IMR-90 (cell line): ENCODE measurements at regions not wholly inside any gene's neighbourhood (a gene's known extent, or its start where the extent isn't known, plus 50 kb on each side); places are given as distances from the start of the nearest gene placed in this dataset.

Experiments
- ATAC-seq: fragments of 200-7000 bp; cut with Tn5 transposase; 2 replicates; pipeline ENCODE4 v1.9.1; 2020; ENCODE audit warnings: low read depth, mild to moderate bottlenecking, moderate library complexity
- BruUV-seq: library from RNA; stranded (reverse); fragments of 400-500 nt; replicated peaks from 2 replicates; lab custom pipeline; 2021; lab: Mats Ljungman, UMichigan
- CTCF ChIA-PET: fragments of 300-600 bp; formaldehyde crosslinking; extraction: SDS; loops from one replicate; lab custom pipeline; 2021; ENCODE audit warnings: antibody characterized with exemption; lab: Yijun Ruan, JAX
- POLR2A ChIA-PET: fragments of 300-600 bp; sonication (Branson Sonifier 250); formaldehyde crosslinking; loops from one replicate; lab custom pipeline; 2022; ENCODE audit warnings: antibody characterized with exemption; ENCODE audit not compliant: unreplicated experiment; lab: Charles Lee
- DNase-seq: peaks from one replicate; pipeline ENCODE4 v3.0.0; 2013
- H2AFZ ChIP-seq: replicated peaks from 2 replicates; pipeline ENCODE3; 2013; ENCODE audit warnings: low read length, mild to moderate bottlenecking; ENCODE audit not compliant: poor library complexity
- H2AK5ac ChIP-seq: 2 replicates; pipeline ENCODE4 v1.6.1; 2013; ENCODE audit warnings: low read depth, low read length, inconsistent platforms
- H2AK9ac ChIP-seq: replicated peaks from 2 replicates; pipeline ENCODE3; 2013; ENCODE audit warnings: mild to moderate bottlenecking, low read depth, low read length, moderate library complexity; ENCODE audit not compliant: poor library complexity
- H2BK120ac ChIP-seq: 2 replicates; pipeline ENCODE4 v1.6.1; 2013; ENCODE audit warnings: low read depth, low read length, inconsistent platforms
- H2BK15ac ChIP-seq: 3 replicates; pipeline ENCODE4 v1.6.1; 2013; ENCODE audit warnings: low read depth, low read length, inconsistent platforms
- H2BK20ac ChIP-seq: 2 replicates; pipeline ENCODE4 v1.6.1; 2013; ENCODE audit warnings: low read depth, mild to moderate bottlenecking, inconsistent platforms, low read length, moderate library complexity
- H2BK5ac ChIP-seq: 2 replicates; pipeline ENCODE4 v1.6.1; 2013; ENCODE audit warnings: mild to moderate bottlenecking, low read depth, low read length, inconsistent platforms; ENCODE audit not compliant: poor library complexity, severe bottlenecking
- H3K14ac ChIP-seq: replicated peaks from 2 replicates; pipeline ENCODE4 v1.6.1; 2013; ENCODE audit warnings: low read depth, low read length, inconsistent platforms
- H3K18ac ChIP-seq: 2 replicates; pipeline ENCODE4 v1.6.1; 2013; ENCODE audit warnings: low read depth, low read length, control low read depth
- H3K23ac ChIP-seq: 2 replicates; pipeline ENCODE4 v1.6.1; 2013; ENCODE audit warnings: low read depth, low read length, inconsistent platforms
- H3K27ac ChIP-seq: 2 replicates; pipeline ENCODE4 v1.5.1; 2013; ENCODE audit warnings: mild to moderate bottlenecking, control low read depth, low read length; ENCODE audit not compliant: insufficient read depth
- H3K27me3 ChIP-seq: 2 replicates; pipeline ENCODE4 v1.6.1; 2013; ENCODE audit warnings: low read length; ENCODE audit not compliant: control insufficient read depth, insufficient read depth
- H3K36me3 ChIP-seq: 2 replicates; pipeline ENCODE4 v1.6.1; 2013; ENCODE audit warnings: low read length, mixed read lengths; ENCODE audit not compliant: control insufficient read depth, insufficient read depth
- H3K4ac ChIP-seq: 2 replicates; pipeline ENCODE4 v1.6.1; 2013; ENCODE audit warnings: low read depth, low read length, inconsistent platforms
- H3K4me1 ChIP-seq: 2 replicates; pipeline ENCODE4 v1.6.1; 2013; ENCODE audit warnings: low read length, mixed read lengths; ENCODE audit not compliant: control insufficient read depth, insufficient read depth
- H3K4me2 ChIP-seq: 2 replicates; pipeline ENCODE4 v1.6.1; 2013; ENCODE audit warnings: low read depth, mild to moderate bottlenecking, control low read depth, low read length, moderate library complexity
- H3K4me3 ChIP-seq: 2 replicates; pipeline ENCODE4 v1.5.1; 2013; ENCODE audit warnings: low read depth, mild to moderate bottlenecking, control low read depth, low read length, moderate library complexity; ENCODE audit not compliant: insufficient read depth
- H3K56ac ChIP-seq: 2 replicates; pipeline ENCODE4 v1.6.1; 2013; ENCODE audit warnings: low read length, inconsistent platforms; ENCODE audit not compliant: insufficient read depth; ENCODE audit errors: extremely low read depth
- H3K79me1 ChIP-seq, 2 experiments: 2 replicates each; pipeline ENCODE4 v1.6.1; 2013; ENCODE audit warnings: low read length in 2 of 2, inconsistent platforms in 1 of 2, low read depth in 1 of 2
- H3K9ac ChIP-seq: 2 replicates; pipeline ENCODE4 v1.6.1; 2013; ENCODE audit warnings: low read depth, low read length, control low read depth
- H3K9me1 ChIP-seq: 2 replicates; pipeline ENCODE4 v1.6.1; 2013; ENCODE audit warnings: low read length, inconsistent platforms; ENCODE audit not compliant: insufficient read depth
- H3K9me3 ChIP-seq: 2 replicates; pipeline ENCODE4 v1.6.1; 2013; ENCODE audit warnings: low read length; ENCODE audit not compliant: control insufficient read depth, insufficient read depth
- H4K20me1 ChIP-seq: 2 replicates; pipeline ENCODE4 v1.6.1; 2013; ENCODE audit warnings: low read length, inconsistent platforms; ENCODE audit not compliant: insufficient read depth
- H4K5ac ChIP-seq: 2 replicates; pipeline ENCODE4 v1.6.1; 2013; ENCODE audit warnings: mild to moderate bottlenecking, low read depth, low read length, control low read depth
- H4K8ac ChIP-seq, 2 experiments: 2 replicates each; pipeline ENCODE4 v1.6.1; 2013; ENCODE audit warnings: low read depth in 2 of 2, low read length in 2 of 2, control low read depth in 1 of 2, inconsistent platforms in 1 of 2
- H4K91ac ChIP-seq: 2 replicates; pipeline ENCODE4 v1.6.1; 2013; ENCODE audit warnings: low read depth, low read length, inconsistent platforms; ENCODE audit not compliant: insufficient read depth
- CEBPB ChIP-seq: IDR thresholded peaks from 2 replicates; pipeline ENCODE4 v1.6.1; 2012; ENCODE audit warnings: low read depth, low read length, improper control_type of control experiment
- MXI1 ChIP-seq: IDR thresholded peaks from 2 replicates; pipeline ENCODE4 v1.6.1; 2012; ENCODE audit warnings: low read depth, mild to moderate bottlenecking, low read length, moderate library complexity, borderline replicate concordance
- NFE2L2 ChIP-seq: fragments of 150-350 bp; IDR thresholded peaks from 2 replicates; pipeline ENCODE4 v1.6.1; 2016; ENCODE audit warnings: low read depth, mild to moderate bottlenecking, low read length
- RAD21 ChIP-seq: IDR thresholded peaks from 2 replicates; pipeline ENCODE4 v1.6.1; 2012; ENCODE audit warnings: low read length, improper control_type of control experiment
- SMC3 ChIP-seq: fragments of 150-350 bp; IDR thresholded peaks from 2 replicates; pipeline ENCODE4 v1.6.1; 2016; ENCODE audit warnings: low read depth, mild to moderate bottlenecking, antibody characterized with exemption, low read length, moderate library complexity
- WGBS, 2 experiments: methylation state at CpG; one replicate each; pipeline versions ENCODE4 v1.1.5 to v1.1.7; 2013; ENCODE audit warnings: missing lambda C conversion rate in 2 of 2; ENCODE audit not compliant: insufficient read length in 1 of 2; ENCODE audit errors: extremely low coverage in 2 of 2; 5-methylcytosine and 5-hydroxymethylcytosine counted together
- dilution Hi-C: fragments of 300-500 bp; cut with HindIII; formaldehyde crosslinking; loops from one replicate; pipeline ENCODE4 v1.14.3; 2018; ENCODE audit warnings: low sequenced_read_pairs; ENCODE audit not compliant: unreplicated experiment
- in situ Hi-C: fragments of 300-500 bp; cut with MboI; formaldehyde crosslinking; loops from 3 replicates; pipeline ENCODE4 v1.14.3; 2019; ENCODE audit warnings: low sequenced_read_pairs, inconsistent platforms, mixed read lengths
- intact Hi-C: fragments of 100-400 bp; cut with micrococcal nuclease; formaldehyde crosslinking; loops from 2 replicates; pipeline ENCODE4 v1.10.0; 2022
- TF ChIP-seq, protein P1 (sequence below): fragments of 150-350 bp; IDR thresholded peaks from 2 replicates; pipeline ENCODE4 v1.6.1; 2017; ENCODE audit warnings: mild to moderate bottlenecking, antibody characterized with exemption, low read length, low read depth

DNA sequence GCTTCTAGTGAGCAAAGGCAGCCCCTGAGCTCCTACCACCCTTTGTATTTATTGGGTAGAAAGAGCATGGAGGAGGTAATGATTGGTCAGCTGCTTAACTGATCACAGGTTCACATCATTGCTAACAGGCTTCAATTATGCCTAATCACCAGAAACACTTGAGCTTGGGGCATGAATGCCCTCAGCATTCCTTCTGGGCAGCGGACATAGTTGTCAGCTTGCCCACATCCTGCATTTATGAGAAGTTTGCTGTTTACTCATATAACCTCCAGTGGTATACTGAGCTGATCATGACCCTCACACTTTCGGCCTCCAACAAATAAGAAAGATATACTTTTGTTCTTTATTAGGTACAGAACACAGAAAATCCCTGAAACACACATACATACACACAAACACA is 140.3 kb upstream of the ODAD2 start:
- no peak overlapping the region for H2BK5ac ChIP-seq
- no peak overlapping the region; the same call in 1 of the 2 replicates for H3K18ac ChIP-seq
- peaks cover 2% of the 10 kb centered on the region; the same call in 1 of the 2 replicates for H3K4me1 ChIP-seq
- H2AK9ac ChIP-seq, result no peak overlapping the region
- no peak overlapping the region for H3K14ac ChIP-seq
- H3K9me1 ChIP-seq, result peaks cover 2% of the 10 kb centered on the region; the same call in 1 of the 2 replicates
- no peak overlapping the region for H4K8ac ChIP-seq
- no peak overlapping the region for H2BK120ac ChIP-seq
- no peak overlapping the region for H3K4me2 ChIP-seq
- H2AFZ ChIP-seq, result no peak overlapping the region
- in situ Hi-C loops, result no loop called here
- H4K20me1 ChIP-seq, result no peaks in the 10 kb centered on the region
- no peak overlapping the region for H3K4me3 ChIP-seq
- H3K4ac ChIP-seq, result no peak overlapping the region
- DNase-seq, result no peak
- no peak overlapping the region for H2AK5ac ChIP-seq
- no peak overlapping the region for H3K23ac ChIP-seq
- H2BK15ac ChIP-seq, result no peak overlapping the region
- no CpG with 5 or more reads among the region's 2 CpGs for WGBS, 2 experiments
- H3K36me3 ChIP-seq, result no peaks in the 10 kb centered on the region
- no peak overlapping the region for H4K91ac ChIP-seq
- H2BK20ac ChIP-seq, result 0 out of 2 replicates have a peak overlapping the region, but pooled peaks have one; percentile 9
- H3K27me3 ChIP-seq, result no peaks in the 10 kb centered on the region
- intact Hi-C loops, result no loop called here
- no TSS peak for BruUV-seq
- CTCF ChIA-PET, result no interaction called here
- H4K5ac ChIP-seq, result no peak overlapping the region
- H3K9ac ChIP-seq, result no peak overlapping the region
- H3K79me1 ChIP-seq, result no peaks in the 10 kb centered on the region
- TF ChIP-seq MXI1, result no peak
- no peak for TF ChIP-seq RAD21
- TF ChIP-seq NFE2L2, result no peak
- no peak for TF ChIP-seq SMC3
- no peak for TF ChIP-seq CEBPB
- TF ChIP-seq, protein P1, sequence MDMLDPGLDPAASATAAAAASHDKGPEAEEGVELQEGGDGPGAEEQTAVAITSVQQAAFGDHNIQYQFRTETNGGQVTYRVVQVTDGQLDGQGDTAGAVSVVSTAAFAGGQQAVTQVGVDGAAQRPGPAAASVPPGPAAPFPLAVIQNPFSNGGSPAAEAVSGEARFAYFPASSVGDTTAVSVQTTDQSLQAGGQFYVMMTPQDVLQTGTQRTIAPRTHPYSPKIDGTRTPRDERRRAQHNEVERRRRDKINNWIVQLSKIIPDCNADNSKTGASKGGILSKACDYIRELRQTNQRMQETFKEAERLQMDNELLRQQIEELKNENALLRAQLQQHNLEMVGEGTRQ, result no peak
- no peaks in the 10 kb centered on the region for H3K9me3 ChIP-seq
- no peak overlapping the region for H3K56ac ChIP-seq
- POLR2A ChIA-PET, result no interaction called here
- no peak for ATAC-seq
- no peak overlapping the region for H3K27ac ChIP-seq
- dilution Hi-C loops, result no loop called here
